ENCODE measurements at regions not wholly inside any gene's neighbourhood (a gene's known extent, or its start where the extent isn't known, plus 50 kb on each side); places are given as distances from the start of the nearest gene placed in this dataset.

- no peak for DNase-seq
Measured at GRCh38 chr3:162468791-162469190, 972.2 kb downstream of the OTOL1 start.

DNA sequence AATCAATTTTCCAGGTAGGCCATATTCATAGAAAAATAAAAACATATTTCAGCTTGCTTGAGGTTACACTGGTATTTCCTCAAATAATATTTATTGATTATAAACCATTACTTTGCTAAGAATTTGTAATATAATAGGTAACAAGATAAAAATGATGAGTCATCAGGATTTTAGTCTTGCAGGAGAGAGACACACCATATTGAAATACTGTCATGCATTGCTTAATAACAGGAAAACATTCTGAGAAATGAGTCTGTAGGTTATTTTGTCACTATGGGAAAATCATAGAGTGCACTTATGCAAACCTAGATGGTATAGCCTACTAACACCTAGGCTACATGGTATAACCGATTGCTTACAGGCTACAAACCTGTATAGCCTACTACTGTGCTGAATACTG is 990.5 kb downstream of the OTOL1 start:
- no peak for DNase-seq

DNA sequence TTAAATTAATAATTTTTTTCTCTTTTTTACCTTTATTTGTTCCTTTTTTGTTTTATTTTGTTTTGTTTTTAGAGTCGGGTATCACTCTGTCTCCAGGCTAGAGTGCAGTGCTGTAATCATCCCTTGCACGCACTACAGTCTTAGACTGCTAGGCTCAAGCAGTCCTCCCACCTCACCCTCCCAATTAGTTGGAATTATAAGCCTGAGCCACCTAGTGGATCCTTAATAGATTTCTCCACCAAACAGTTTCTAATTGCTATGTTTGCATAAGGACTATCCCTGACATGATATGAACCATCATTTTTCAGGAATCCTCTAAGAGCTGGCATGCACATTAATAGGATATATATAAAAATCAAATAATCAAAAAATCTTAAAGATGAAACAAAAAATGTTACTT is 993.2 kb downstream of the OTOL1 start:
- no peak for DNase-seq

DNA sequence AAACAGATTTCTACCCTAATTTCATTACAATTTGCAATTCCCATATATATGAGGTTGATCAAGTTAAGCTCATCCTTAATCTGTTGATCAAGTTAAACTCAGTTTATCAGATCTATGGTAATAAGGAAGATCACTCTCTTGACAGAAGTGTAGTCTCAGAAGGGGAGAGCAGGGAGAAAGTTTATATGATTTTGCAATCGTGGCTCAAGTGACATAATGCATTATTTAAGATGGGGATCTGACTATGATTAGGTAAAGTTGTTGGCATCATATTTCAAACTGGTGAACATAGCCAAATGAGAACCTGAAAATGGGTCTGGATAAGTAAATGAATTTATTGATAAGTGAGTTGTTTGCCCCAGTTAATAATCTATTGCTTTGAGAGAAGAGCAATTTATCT is 995.3 kb downstream of the OTOL1 start:
- DNase-seq, result no peak

- DNase-seq, result no peak
Measured at GRCh38 chr3:162492446-162493081, 996.0 kb downstream of the OTOL1 start.

DNA sequence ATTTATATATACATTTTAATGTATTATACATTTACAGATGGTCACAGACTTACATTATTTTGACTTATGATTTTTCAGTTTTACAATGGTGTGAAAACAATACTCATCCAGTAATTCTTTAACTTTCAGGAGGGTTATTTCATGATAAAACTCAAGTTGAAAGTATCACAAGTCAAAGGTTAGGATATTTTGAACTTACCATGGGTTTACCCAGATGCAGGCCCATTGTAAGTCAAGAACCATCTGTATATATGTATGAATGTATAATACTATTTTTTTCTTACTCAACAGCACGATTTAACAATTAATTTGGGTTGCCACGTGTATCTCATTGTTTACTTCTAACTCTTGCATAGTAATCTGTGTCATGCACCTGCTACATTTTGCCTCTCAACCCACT is 1002.0 kb downstream of the OTOL1 start:
- DNase-seq, result no peak

DNA sequence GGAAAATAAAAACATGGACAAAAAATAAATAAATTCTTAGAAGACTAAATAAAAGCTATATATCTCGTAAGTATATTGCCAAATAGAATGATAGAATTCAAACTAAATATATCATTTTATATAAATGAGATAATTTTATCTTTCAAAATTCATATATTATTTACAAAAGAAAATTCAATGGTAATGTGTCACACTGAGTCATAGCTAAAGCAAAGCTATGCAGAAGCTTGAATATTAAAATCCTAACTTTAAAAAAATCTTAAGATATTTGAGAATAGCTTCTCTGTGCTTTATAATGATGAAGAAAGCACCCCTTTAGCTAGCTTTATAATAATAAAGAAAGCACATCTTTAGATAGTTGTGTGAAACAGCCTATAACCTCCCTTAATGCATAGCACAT is 1010.8 kb downstream of the OTOL1 start:
- DNase-seq, result no peak

DNA sequence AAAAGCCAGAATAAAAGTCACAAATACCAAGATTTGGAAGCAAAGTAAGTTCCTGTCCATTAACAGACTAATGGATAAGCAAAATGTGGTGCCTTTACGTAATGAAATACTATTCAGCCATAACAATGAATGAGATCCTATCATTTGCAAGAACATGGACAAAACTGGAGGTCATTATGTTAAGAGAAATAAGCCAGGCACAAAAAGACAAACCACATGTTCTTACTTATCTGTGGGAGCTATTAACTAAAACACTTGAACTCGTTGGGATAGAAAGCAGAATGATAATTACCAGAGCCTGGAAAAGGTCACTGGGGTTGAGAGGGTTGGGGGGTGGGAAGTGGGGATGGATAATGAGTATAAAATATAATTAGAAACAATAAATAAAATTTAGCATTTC is 1015.9 kb downstream of the OTOL1 start:
- DNase-seq, result no peak

DNA sequence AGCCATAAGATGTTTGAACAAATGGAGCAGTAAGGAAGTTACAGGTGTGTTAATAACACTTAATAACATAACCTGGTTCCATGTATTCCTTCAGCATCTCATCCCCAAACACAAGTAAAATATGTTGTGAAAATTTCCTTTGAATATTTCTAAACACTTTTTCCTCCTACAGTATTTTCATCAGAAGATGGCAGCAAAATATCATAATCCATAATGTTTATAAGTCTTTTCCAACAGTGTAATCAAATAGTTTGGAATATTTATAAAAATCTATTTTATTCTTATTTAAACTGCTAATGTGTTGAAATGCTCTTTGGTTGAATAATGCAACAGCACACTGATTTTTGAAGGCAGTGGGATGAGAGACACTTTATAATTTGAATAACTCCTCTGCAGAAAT is 1020.5 kb downstream of the OTOL1 start:
- DNase-seq, result no peak

DNA sequence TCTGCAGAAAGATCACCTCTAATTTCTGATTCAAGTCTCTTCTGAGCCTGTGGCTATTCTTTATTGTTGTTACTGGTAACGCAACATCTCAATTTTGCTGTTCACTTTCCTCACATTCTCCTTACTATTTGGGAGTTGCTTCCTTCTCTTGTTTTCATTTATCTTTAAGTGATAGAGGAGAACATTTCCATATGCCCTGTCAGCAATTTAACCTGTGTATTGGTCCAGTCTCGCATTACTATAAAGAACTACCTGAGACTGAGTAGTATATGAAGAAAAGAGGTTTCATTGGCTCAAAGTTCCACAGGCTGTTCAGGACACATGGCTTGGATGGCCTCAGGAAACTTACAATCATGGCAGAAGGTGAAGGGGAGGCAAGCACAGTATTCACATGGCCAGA is 1025.1 kb downstream of the OTOL1 start:
- no peak for DNase-seq

GRCh38 chr3:162525066-162525742 is 1028.6 kb downstream of the OTOL1 start:
- no peak for DNase-seq

GRCh38 chr3:162525771-162526170 is 1029.2 kb downstream of the OTOL1 start:
- DNase-seq, result no peak

- no peak for DNase-seq
Measured at GRCh38 chr3:162534431-162534830, 1037.8 kb downstream of the OTOL1 start.

GRCh38 chr3:162538491-162538890 is 1041.9 kb downstream of the OTOL1 start:
- DNase-seq, result no peak

- no peak for DNase-seq
Measured at GRCh38 chr3:162538906-162539305, 1042.3 kb downstream of the OTOL1 start.

DNA sequence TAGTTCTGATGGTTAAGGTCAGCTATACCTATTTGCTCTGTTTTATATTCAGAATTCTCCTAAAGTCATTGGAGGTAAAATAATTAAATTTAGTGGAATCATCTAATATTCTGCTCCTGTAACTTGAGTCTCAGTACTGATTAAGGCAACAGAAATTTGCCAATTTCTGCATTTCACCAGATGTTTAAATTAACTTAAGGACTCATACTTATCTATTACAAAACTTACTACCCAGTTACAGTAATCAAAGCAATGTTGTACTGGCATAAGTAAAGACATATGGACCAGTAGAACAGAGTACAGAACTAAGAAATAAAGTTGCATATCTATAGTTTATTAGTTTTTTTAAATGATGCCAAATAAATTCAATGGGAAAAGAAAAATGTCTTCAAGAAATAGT is 1043.8 kb downstream of the OTOL1 start:
- no peak for DNase-seq

GRCh38 chr3:162541923-162542322 is 1045.3 kb downstream of the OTOL1 start:
- no peak for DNase-seq

- DNase-seq, result no peak
Measured at GRCh38 chr3:162544246-162544645, 1047.6 kb downstream of the OTOL1 start.

DNA sequence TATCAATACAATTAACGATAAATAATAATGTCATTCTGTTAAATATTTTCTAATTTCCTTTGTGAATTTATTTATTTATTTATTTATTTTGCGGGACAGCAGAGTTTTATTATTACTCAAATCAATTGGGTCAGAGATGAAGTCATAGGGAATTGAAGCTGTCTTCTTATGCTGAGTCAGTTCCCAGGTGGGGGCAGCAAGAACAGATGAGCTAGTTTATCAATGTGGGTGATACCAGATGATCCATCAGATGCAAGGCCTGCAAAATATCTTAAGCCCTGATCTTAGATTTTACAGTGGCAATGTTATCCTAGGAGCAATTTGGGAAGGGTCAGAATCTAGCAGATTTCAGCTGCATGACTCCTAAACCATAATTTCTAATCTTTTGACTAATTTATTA is 1050.3 kb downstream of the OTOL1 start:
- no peak for DNase-seq

DNA sequence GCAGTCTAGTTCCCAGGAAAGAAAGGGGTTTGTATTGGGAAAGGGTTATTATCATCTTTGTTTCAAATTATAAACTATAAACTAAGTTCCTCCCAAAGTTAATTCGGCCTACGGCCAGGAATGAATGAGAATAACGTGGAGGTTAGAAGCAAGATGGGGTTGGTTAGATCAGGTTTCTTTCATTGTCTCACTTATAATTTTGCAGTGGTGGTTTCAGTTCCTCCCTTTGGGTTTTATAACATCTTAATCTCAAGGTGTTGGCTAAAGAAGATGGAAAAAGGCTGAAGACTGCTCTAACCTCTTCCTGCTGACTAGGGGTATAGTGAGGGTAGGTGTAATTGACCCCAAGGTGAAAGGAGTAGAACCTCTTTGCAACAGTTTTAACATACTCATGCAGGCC is 1050.7 kb downstream of the OTOL1 start:
- no peak for DNase-seq

- DNase-seq, result no peak
Measured at GRCh38 chr3:162555761-162556160, 1059.2 kb downstream of the OTOL1 start.

- no peak for DNase-seq
Measured at GRCh38 chr3:162558016-162558415, 1061.4 kb downstream of the OTOL1 start.

- no peak for DNase-seq
Measured at GRCh38 chr3:162568706-162569105, 1072.1 kb downstream of the OTOL1 start.

- DNase-seq, result no peak
Measured at GRCh38 chr3:162569314-162569713, 1072.7 kb downstream of the OTOL1 start.

GRCh38 chr3:162584986-162585385 is 1088.4 kb downstream of the OTOL1 start:
- no peak for DNase-seq
